ENCODE measurements at regions not wholly inside any gene's neighbourhood (a gene's known extent, or its start where the extent isn't known, plus 50 kb on each side); places are given as distances from the start of the nearest gene placed in this dataset.
"Not testable (repeated sequence)": the region's sequence is repeated elsewhere in the genome, so short reads cannot be mapped to it uniquely, and the experiment has no call there.

DNA sequence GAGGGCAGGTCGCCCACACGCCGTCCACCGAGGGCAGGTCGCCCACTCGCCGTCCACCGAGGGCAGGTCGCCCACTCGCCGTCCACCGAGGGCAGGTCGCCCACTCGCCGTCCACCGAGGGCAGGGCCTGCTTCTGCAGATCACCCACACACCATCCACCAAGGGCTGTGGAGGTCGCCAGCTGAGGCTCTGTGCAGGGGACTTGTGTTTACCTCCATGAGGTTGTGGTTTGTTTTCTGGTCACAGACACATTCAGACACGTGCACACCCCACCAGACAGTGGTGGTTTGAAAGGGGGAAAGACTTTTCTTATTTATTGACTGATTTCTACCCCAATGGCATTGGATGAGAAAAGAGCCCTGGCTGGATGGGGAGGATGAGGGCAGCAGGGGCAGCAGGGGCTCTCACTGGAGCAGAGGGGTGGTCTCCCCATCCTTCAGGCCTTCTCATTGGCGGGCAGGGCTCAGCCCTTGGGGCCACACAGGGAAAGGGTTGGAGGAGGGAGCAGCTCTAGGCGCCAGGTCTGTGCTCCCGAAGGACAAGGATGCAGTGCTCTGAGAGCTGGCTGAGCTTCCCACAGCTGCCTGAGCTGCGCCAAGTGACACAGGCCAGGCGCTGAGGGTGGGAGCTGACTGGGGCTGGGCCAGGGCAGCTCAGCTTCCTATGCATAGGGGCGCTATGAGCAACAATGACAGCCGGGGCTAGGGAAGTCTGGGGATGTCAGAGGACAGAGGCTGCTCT is 252.6 kb upstream of the B3GAT1 start:
- DNase-seq (ENCODE audit: low spot score) = no peak

GRCh38 chr11:134663506-134664313 is 251.7 kb upstream of the B3GAT1 start:
- no peak for DNase-seq (ENCODE audit: low spot score)

DNA sequence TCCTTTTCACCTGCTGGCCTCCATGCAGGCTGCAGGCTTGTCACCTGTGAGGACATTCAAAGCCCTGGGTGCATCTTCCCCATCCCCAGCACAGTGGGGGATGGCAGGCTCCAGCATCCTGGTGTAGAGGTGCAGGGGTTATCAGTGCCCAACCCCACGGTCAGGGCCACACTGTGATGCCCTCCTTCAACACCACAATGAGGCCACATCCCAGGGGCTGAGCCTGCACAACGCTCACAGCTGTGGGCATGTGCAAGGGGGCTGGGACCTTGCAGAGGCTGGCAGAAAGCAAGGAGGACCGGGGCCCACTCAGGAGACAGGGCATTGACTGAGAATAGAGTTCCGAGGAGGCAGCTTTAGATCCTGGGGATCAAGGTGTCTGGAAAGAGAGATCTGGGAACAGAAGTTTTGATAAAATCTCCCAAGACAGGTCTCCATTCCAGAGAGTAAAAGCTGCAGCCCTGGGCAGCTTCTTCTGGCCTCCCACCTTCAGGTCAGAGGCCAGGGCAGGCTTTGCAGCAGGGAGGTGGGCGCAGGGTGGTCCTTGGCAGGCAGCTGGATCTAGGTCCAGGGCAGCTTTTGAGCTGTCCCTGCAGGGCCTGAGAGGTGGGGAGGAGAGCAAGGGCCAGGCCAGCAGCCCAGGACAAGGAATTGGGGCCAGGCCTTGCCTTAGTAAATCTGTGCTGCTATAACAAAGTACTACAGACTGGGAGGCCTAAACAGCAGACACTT is 250.8 kb upstream of the B3GAT1 start:
- DNase-seq (ENCODE audit: low spot score) = no peak

GRCh38 chr11:134661660-134662059 is 249.6 kb upstream of the B3GAT1 start:
- no peak for DNase-seq (ENCODE audit: low spot score)

GRCh38 chr11:134660416-134660815 is 248.4 kb upstream of the B3GAT1 start:
- DNase-seq (ENCODE audit: low spot score) = no peak

DNA sequence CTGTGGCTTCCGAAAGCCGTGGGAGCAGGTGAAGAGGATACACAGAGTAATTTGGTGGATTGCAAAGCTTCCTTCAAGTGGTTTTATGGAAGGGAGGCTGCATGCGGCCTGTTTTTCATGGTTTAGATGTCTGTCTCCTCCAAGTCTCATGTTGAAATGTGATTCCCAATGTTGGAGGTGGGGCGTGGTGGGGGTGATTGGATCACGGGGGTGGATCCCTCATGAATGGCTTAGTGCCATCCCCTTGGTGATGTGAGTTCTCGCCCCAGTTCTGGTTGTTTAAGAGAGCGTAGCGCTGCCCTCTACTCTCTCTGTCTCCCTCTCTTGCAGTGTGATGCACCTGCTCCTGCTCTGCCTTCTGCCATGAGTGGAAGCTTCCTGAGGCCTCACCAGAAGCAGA is 247.8 kb upstream of the B3GAT1 start:
- no peak for DNase-seq (ENCODE audit: low spot score)

DNA sequence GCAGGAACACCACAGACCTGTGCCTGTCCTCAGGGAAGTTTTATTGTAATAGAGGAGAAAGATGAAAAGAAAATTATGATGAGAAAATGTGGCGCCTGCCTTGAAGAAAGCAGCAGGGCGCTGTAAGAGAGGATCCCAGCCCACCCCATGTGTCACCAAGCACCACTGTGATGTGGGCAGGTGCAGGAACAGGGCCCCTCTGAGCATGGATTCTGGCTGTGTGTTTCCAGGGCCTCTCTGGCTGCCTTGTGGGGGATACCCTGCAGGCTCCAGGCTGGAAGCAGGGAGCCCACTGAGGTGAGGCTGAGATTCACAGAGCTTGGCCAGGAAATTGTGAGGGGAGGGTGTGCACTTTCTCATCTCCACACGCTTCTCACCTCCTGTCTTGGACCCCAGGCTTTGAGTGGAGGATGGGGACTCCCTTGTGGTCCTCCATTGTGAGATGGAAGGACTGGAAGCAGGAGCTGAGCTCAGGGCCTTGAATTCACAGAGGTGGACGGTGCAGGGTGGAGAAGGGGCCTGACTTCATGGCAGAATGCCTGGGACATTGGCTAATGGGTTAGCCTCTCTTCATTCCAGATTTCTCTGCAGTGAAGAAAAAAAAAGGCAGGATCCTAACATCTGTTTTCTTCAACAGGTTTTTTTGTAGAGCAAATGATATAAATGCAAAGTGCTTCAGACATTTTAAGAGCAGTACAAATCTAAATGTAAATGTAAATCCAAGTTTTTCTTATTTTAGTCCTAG is 246.6 kb upstream of the B3GAT1 start:
- DNase-seq (ENCODE audit: low spot score) = no peak

- no peak for DNase-seq (ENCODE audit: low spot score)
These were observed 245.6 kb upstream of the B3GAT1 start for GRCh38 chr11:134657631-134658030.

DNA sequence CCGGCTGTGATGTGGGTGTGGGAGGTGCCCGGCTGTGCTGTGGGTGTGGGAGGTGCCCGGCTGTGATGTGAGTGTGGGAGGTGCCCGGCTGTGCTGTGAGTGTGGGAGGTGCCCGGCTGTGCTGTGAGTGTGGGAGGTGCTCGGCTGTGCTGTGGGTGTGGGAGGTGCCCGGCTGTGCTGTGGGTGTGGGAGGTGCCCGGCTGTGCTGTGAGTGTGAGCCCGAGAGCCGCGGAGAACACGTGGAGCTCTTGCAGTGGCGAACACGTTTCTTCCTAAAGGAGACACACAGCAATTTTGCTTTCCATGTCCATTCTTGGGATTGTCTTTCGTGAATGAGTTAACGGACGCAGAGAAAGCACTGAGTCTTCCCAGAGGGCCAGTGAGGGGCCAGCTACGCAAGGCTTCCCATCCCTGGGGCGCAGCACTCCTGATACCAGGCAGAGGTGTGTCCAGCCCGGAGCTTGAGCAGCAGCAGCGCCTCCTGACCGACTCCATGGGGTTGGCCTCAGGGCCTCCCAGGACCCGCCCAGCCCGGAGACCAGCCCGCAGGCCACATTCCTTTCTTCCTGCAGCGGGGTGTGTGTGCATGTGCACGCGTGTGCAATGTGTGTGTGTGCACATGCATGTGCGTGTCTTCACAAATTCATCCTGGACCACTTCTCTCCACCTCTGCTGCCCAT is 245.0 kb upstream of the B3GAT1 start:
- DNase-seq (ENCODE audit: low spot score) = no peak

GRCh38 chr11:134656086-134656840 is 244.2 kb upstream of the B3GAT1 start:
- DNase-seq (ENCODE audit: low spot score) = not testable (repeated sequence)

- no peak for DNase-seq (ENCODE audit: low spot score)
These were observed 243.3 kb upstream of the B3GAT1 start for GRCh38 chr11:134655189-134655989.

GRCh38 chr11:134654161-134654915 is 242.3 kb upstream of the B3GAT1 start:
- DNase-seq (ENCODE audit: low spot score) = no peak

GRCh38 chr11:134652586-134653255 is 240.7 kb upstream of the B3GAT1 start:
- DNase-seq (ENCODE audit: low spot score) = no peak

DNA sequence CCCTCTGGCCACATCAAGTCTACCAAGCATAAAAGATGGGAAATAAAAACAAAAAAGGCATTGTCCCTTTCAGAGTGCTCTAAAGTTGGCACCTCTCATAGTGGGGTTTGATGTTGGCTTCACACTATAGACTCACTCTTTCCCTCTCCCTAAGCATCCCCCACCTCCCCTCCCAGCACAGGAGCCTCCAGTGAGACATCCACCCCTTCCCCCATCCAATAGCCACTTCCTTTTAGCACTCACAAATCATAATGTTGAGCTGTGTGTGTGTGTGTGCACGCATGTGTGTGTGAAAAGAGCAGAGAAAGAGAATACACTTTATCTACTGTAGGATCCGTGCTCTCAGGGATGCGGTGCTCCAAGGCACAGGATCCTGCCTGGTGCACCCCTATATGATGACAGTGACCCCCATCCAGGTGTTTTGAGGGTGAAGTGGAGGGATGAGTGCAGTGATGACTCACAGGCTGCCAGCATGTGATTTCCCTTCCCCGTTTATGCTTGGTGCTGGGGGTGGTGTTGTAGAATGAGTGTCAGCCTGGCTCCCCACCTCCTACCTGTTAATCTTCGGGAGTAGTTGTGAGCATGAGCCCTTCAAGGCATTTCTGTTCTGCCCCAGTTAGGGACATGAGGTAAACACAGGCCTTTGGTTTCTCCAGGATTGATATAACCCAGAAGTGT is 235.2 kb upstream of the B3GAT1 start:
- no peak for DNase-seq (ENCODE audit: low spot score)

DNA sequence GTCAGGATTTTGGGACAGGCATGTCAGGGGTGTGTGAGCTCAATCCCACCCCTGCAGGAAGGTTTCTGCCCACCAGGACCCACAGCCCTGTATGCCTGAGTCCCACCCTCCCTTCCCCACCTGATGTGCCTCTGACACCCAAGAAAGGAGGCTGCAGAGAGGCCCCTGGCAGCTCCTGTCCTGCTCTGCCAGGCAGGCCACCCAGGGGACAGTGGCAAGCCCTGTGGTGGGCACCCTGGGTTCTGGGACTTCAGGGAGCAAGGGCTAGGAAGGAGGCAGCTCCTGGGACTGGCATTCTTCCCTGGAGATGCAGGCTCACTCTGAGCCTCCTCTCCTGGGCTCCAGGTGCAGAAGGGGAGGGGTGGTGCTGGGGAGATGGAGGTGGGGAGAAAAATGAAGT is 234.5 kb upstream of the B3GAT1 start:
- DNase-seq (ENCODE audit: low spot score) = no peak

DNA sequence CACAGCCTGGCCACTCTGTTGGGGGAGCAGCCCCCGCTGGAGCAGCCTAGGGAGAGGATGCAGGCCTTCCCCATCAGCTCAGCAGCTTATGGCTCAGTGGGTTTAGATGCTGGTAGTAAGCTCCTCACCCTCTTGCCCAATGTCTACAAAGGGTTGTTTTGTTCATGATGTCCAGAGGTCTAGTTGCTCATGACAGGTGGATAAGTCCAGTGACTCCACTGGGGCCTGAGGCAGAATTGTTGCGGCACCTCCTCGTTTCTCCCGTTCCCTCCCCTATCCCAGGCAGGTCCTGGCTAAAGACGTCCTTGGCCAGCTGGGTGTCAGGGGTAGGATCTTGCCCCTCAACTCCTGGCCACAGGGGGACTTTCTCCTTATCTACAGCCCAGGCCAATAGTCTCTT is 233.5 kb upstream of the B3GAT1 start:
- DNase-seq (ENCODE audit: low spot score) = no peak

- no peak for DNase-seq (ENCODE audit: low spot score)
These were observed 232.7 kb upstream of the B3GAT1 start for GRCh38 chr11:134644476-134645456.
